Thyroid gland (tissue), 4 donors: ENCODE measurements at regions not wholly inside any gene's neighbourhood (a gene's known extent, or its start where the extent isn't known, plus 50 kb on each side); places are given as distances from the start of the nearest gene placed in this dataset.

Experiments used
- CTCF ChIP-seq, 6 experiments: fragments of 200-600 bp in 3 of 6; fragments of 450-650 bp in 3 of 6; sonication (generic) in 3 of 6; IDR thresholded peaks; one replicate each; pipeline ENCODE4 v1.5.1; 2016 to 2019; ENCODE audit warnings: antibody characterized with exemption in 6 of 6, mild to moderate bottlenecking in 2 of 6, inconsistent platforms in 1 of 6, moderate library complexity in 1 of 6
- POLR2A ChIP-seq, 2 donors: fragments of 450-650 bp; IDR thresholded peaks; one replicate each; pipeline ENCODE4 v1.6.1; 2017; ENCODE audit warnings: antibody characterized with exemption in 2 of 2, mild to moderate bottlenecking in 2 of 2, moderate library complexity in 1 of 2

- TF ChIP-seq CTCF (IDR thresholded peaks at IDR 0.05) (no peak), POLR2A (IDR thresholded peaks at IDR 0.05) (no peak)
Observed at GRCh38 chrX:5568934-5569333, 659.7 kb downstream of the NLGN4X start.
